IMR-90 (cell line): ENCODE measurements at regions not wholly inside any gene's neighbourhood (a gene's known extent, or its start where the extent isn't known, plus 50 kb on each side); places are given as distances from the start of the nearest gene placed in this dataset.

Experiments used
- ATAC-seq: fragments of 200-7000 bp; cut with Tn5 transposase; 2 replicates; pipeline ENCODE4 v1.9.1; 2020; ENCODE audit warnings: low read depth, mild to moderate bottlenecking, moderate library complexity
- BruUV-seq: library from RNA; stranded (reverse); fragments of 400-500 nt; replicated peaks from 2 replicates; lab custom pipeline; 2021; lab: Mats Ljungman, UMichigan
- CTCF ChIA-PET: fragments of 300-600 bp; formaldehyde crosslinking; extraction: SDS; loops from one replicate; lab custom pipeline; 2021; ENCODE audit warnings: antibody characterized with exemption; lab: Yijun Ruan, JAX
- POLR2A ChIA-PET: fragments of 300-600 bp; sonication (Branson Sonifier 250); formaldehyde crosslinking; loops from one replicate; lab custom pipeline; 2022; ENCODE audit warnings: antibody characterized with exemption; ENCODE audit not compliant: unreplicated experiment; lab: Charles Lee
- DNase-seq: peaks from one replicate; pipeline ENCODE4 v3.0.0; 2013
- H2AFZ ChIP-seq: replicated peaks from 2 replicates; pipeline ENCODE3; 2013; ENCODE audit warnings: low read length, mild to moderate bottlenecking; ENCODE audit not compliant: poor library complexity
- H2AK5ac ChIP-seq: 2 replicates; pipeline ENCODE4 v1.6.1; 2013; ENCODE audit warnings: low read depth, low read length, inconsistent platforms
- H2AK9ac ChIP-seq: replicated peaks from 2 replicates; pipeline ENCODE3; 2013; ENCODE audit warnings: mild to moderate bottlenecking, low read depth, low read length, moderate library complexity; ENCODE audit not compliant: poor library complexity
- H2BK120ac ChIP-seq: 2 replicates; pipeline ENCODE4 v1.6.1; 2013; ENCODE audit warnings: low read depth, low read length, inconsistent platforms
- H2BK15ac ChIP-seq: 3 replicates; pipeline ENCODE4 v1.6.1; 2013; ENCODE audit warnings: low read depth, low read length, inconsistent platforms
- H2BK20ac ChIP-seq: 2 replicates; pipeline ENCODE4 v1.6.1; 2013; ENCODE audit warnings: low read depth, mild to moderate bottlenecking, inconsistent platforms, low read length, moderate library complexity
- H2BK5ac ChIP-seq: 2 replicates; pipeline ENCODE4 v1.6.1; 2013; ENCODE audit warnings: mild to moderate bottlenecking, low read depth, low read length, inconsistent platforms; ENCODE audit not compliant: poor library complexity, severe bottlenecking
- H3K14ac ChIP-seq: replicated peaks from 2 replicates; pipeline ENCODE4 v1.6.1; 2013; ENCODE audit warnings: low read depth, low read length, inconsistent platforms
- H3K18ac ChIP-seq: 2 replicates; pipeline ENCODE4 v1.6.1; 2013; ENCODE audit warnings: low read depth, low read length, control low read depth
- H3K23ac ChIP-seq: 2 replicates; pipeline ENCODE4 v1.6.1; 2013; ENCODE audit warnings: low read depth, low read length, inconsistent platforms
- H3K27ac ChIP-seq: 2 replicates; pipeline ENCODE4 v1.5.1; 2013; ENCODE audit warnings: mild to moderate bottlenecking, control low read depth, low read length; ENCODE audit not compliant: insufficient read depth
- H3K27me3 ChIP-seq: 2 replicates; pipeline ENCODE4 v1.6.1; 2013; ENCODE audit warnings: low read length; ENCODE audit not compliant: control insufficient read depth, insufficient read depth
- H3K36me3 ChIP-seq: 2 replicates; pipeline ENCODE4 v1.6.1; 2013; ENCODE audit warnings: low read length, mixed read lengths; ENCODE audit not compliant: control insufficient read depth, insufficient read depth
- H3K4ac ChIP-seq: 2 replicates; pipeline ENCODE4 v1.6.1; 2013; ENCODE audit warnings: low read depth, low read length, inconsistent platforms
- H3K4me1 ChIP-seq: 2 replicates; pipeline ENCODE4 v1.6.1; 2013; ENCODE audit warnings: low read length, mixed read lengths; ENCODE audit not compliant: control insufficient read depth, insufficient read depth
- H3K4me2 ChIP-seq: 2 replicates; pipeline ENCODE4 v1.6.1; 2013; ENCODE audit warnings: low read depth, mild to moderate bottlenecking, control low read depth, low read length, moderate library complexity
- H3K4me3 ChIP-seq: 2 replicates; pipeline ENCODE4 v1.5.1; 2013; ENCODE audit warnings: low read depth, mild to moderate bottlenecking, control low read depth, low read length, moderate library complexity; ENCODE audit not compliant: insufficient read depth
- H3K56ac ChIP-seq: 2 replicates; pipeline ENCODE4 v1.6.1; 2013; ENCODE audit warnings: low read length, inconsistent platforms; ENCODE audit not compliant: insufficient read depth; ENCODE audit errors: extremely low read depth
- H3K79me1 ChIP-seq, 2 experiments: 2 replicates each; pipeline ENCODE4 v1.6.1; 2013; ENCODE audit warnings: low read length in 2 of 2, inconsistent platforms in 1 of 2, low read depth in 1 of 2
- H3K9ac ChIP-seq: 2 replicates; pipeline ENCODE4 v1.6.1; 2013; ENCODE audit warnings: low read depth, low read length, control low read depth
- H3K9me1 ChIP-seq: 2 replicates; pipeline ENCODE4 v1.6.1; 2013; ENCODE audit warnings: low read length, inconsistent platforms; ENCODE audit not compliant: insufficient read depth
- H3K9me3 ChIP-seq: 2 replicates; pipeline ENCODE4 v1.6.1; 2013; ENCODE audit warnings: low read length; ENCODE audit not compliant: control insufficient read depth, insufficient read depth
- H4K20me1 ChIP-seq: 2 replicates; pipeline ENCODE4 v1.6.1; 2013; ENCODE audit warnings: low read length, inconsistent platforms; ENCODE audit not compliant: insufficient read depth
- H4K5ac ChIP-seq: 2 replicates; pipeline ENCODE4 v1.6.1; 2013; ENCODE audit warnings: mild to moderate bottlenecking, low read depth, low read length, control low read depth
- H4K8ac ChIP-seq, 2 experiments: 2 replicates each; pipeline ENCODE4 v1.6.1; 2013; ENCODE audit warnings: low read depth in 2 of 2, low read length in 2 of 2, control low read depth in 1 of 2, inconsistent platforms in 1 of 2
- H4K91ac ChIP-seq: 2 replicates; pipeline ENCODE4 v1.6.1; 2013; ENCODE audit warnings: low read depth, low read length, inconsistent platforms; ENCODE audit not compliant: insufficient read depth
- BHLHE40 ChIP-seq: fragments of 150-350 bp; IDR thresholded peaks from 2 replicates; pipeline ENCODE4 v1.6.1; 2016; ENCODE audit warnings: mild to moderate bottlenecking, low read depth, low read length
- CEBPB ChIP-seq: IDR thresholded peaks from 2 replicates; pipeline ENCODE4 v1.6.1; 2012; ENCODE audit warnings: low read depth, low read length, improper control_type of control experiment
- FOS ChIP-seq: fragments of 150-350 bp; IDR thresholded peaks from 2 replicates; pipeline ENCODE4 v1.6.1; 2016; ENCODE audit warnings: low read depth, low read length
- MAFK ChIP-seq: IDR thresholded peaks from 2 replicates; pipeline ENCODE4 v1.6.1; 2012; ENCODE audit warnings: low read depth, low read length, improper control_type of control experiment
- MAZ ChIP-seq: IDR thresholded peaks from 2 replicates; pipeline ENCODE4 v1.6.1; 2012; ENCODE audit warnings: low read depth, mild to moderate bottlenecking, low read length, improper control_type of control experiment, moderate library complexity, borderline replicate concordance
- MXI1 ChIP-seq: IDR thresholded peaks from 2 replicates; pipeline ENCODE4 v1.6.1; 2012; ENCODE audit warnings: low read depth, mild to moderate bottlenecking, low read length, moderate library complexity, borderline replicate concordance
- NFE2L2 ChIP-seq: fragments of 150-350 bp; IDR thresholded peaks from 2 replicates; pipeline ENCODE4 v1.6.1; 2016; ENCODE audit warnings: low read depth, mild to moderate bottlenecking, low read length
- POLR2A ChIP-seq: IDR thresholded peaks from 2 replicates; pipeline ENCODE4 v1.6.1; 2012; ENCODE audit warnings: mild to moderate bottlenecking, low read depth, low read length
- RAD21 ChIP-seq: IDR thresholded peaks from 2 replicates; pipeline ENCODE4 v1.6.1; 2012; ENCODE audit warnings: low read length, improper control_type of control experiment
- RCOR1 ChIP-seq: IDR thresholded peaks from 2 replicates; pipeline ENCODE4 v1.6.1; 2012; ENCODE audit warnings: mild to moderate bottlenecking, low read length, improper control_type of control experiment; ENCODE audit not compliant: insufficient replicate concordance
- SMC3 ChIP-seq: fragments of 150-350 bp; IDR thresholded peaks from 2 replicates; pipeline ENCODE4 v1.6.1; 2016; ENCODE audit warnings: low read depth, mild to moderate bottlenecking, antibody characterized with exemption, low read length, moderate library complexity
- WGBS, 2 experiments: methylation state at CpG; one replicate each; pipeline versions ENCODE4 v1.1.5 to v1.1.7; 2013; ENCODE audit warnings: missing lambda C conversion rate in 2 of 2; ENCODE audit not compliant: insufficient read length in 1 of 2; ENCODE audit errors: extremely low coverage in 2 of 2; 5-methylcytosine and 5-hydroxymethylcytosine counted together
- dilution Hi-C: fragments of 300-500 bp; cut with HindIII; formaldehyde crosslinking; loops from one replicate; pipeline ENCODE4 v1.14.3; 2018; ENCODE audit warnings: low sequenced_read_pairs; ENCODE audit not compliant: unreplicated experiment
- in situ Hi-C: fragments of 300-500 bp; cut with MboI; formaldehyde crosslinking; loops from 3 replicates; pipeline ENCODE4 v1.14.3; 2019; ENCODE audit warnings: low sequenced_read_pairs, inconsistent platforms, mixed read lengths
- intact Hi-C: fragments of 100-400 bp; cut with micrococcal nuclease; formaldehyde crosslinking; loops from 2 replicates; pipeline ENCODE4 v1.10.0; 2022
- TF ChIP-seq, protein P1 (sequence below): conservative IDR thresholded peaks from 2 replicates; pipeline ENCODE4 v1.5.1; 2012; ENCODE audit warnings: mild to moderate bottlenecking, low read depth, low read length, improper control_type of control experiment
- TF ChIP-seq, protein P2 (sequence below): fragments of 150-350 bp; IDR thresholded peaks from 2 replicates; pipeline ENCODE4 v1.6.1; 2017; ENCODE audit warnings: mild to moderate bottlenecking, antibody characterized with exemption, low read length, low read depth

DNA sequence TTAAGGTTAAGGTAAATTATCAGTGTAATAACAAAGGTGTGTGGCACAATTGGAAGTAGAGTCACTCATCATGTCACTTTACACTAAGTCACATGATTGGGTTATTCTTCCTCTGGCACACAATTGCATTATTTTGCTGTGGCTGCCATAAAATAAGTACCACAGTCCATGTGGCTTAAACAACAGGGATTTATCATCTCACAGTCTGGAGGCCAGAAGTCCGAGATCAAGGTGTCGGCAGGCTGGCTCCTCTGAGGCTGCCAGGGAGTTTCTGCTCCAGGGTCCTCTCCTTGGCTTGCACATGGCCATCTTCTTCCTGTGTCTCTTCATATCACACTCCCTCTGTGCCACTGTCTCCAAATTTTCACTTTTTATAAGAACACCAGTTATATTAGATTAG is 421.2 kb downstream of the CMPK2 start:
- Histone ChIP-seq H4K20me1 (no peaks in the 10 kb centered on the region), H3K4me2 (no peak overlapping the region), H3K27ac (no peak overlapping the region), H3K9me1 (no peaks in the 10 kb centered on the region), H3K4me1 (no peaks in the 10 kb centered on the region; the same call in 1 of the 2 replicates), H3K18ac (no peak overlapping the region), H3K9ac (no peak overlapping the region), H2BK120ac (no peak overlapping the region), H3K36me3 (no peaks in the 10 kb centered on the region), H3K79me1 (no peaks in the 10 kb centered on the region), H3K4me3 (no peak overlapping the region), H3K56ac (no peak overlapping the region), H3K27me3 (no peaks in the 10 kb centered on the region), H4K8ac (no peak overlapping the region), H3K4ac (no peak overlapping the region), H2AK5ac (no peak overlapping the region), H2AK9ac (no peak overlapping the region), H3K23ac (no peak overlapping the region), H2BK15ac (no peak overlapping the region), H3K14ac (no peak overlapping the region), H3K9me3 (no peaks in the 10 kb centered on the region), H4K5ac (no peak overlapping the region), H2BK20ac (no peak overlapping the region), H2AFZ (no peak overlapping the region), H2BK5ac (no peak overlapping the region), H4K91ac (no peak overlapping the region)
- ATAC-seq (no peak), DNase-seq (no peak)
- CTCF ChIA-PET: no interaction called here
- POLR2A ChIA-PET: no interaction called here
- dilution Hi-C loops: no loop called here
- WGBS, 2 experiments: 67% methylated on average over 2 of the region's 2 CpGs; no CpG with 5 or more reads in 1 of the 2 experiments
- BruUV-seq: no TSS peak
- intact Hi-C loops: no loop called here
- in situ Hi-C loops: no loop called here
- TF ChIP-seq RAD21: no peak
- TF ChIP-seq BHLHE40: no peak
- TF ChIP-seq, protein P1, sequence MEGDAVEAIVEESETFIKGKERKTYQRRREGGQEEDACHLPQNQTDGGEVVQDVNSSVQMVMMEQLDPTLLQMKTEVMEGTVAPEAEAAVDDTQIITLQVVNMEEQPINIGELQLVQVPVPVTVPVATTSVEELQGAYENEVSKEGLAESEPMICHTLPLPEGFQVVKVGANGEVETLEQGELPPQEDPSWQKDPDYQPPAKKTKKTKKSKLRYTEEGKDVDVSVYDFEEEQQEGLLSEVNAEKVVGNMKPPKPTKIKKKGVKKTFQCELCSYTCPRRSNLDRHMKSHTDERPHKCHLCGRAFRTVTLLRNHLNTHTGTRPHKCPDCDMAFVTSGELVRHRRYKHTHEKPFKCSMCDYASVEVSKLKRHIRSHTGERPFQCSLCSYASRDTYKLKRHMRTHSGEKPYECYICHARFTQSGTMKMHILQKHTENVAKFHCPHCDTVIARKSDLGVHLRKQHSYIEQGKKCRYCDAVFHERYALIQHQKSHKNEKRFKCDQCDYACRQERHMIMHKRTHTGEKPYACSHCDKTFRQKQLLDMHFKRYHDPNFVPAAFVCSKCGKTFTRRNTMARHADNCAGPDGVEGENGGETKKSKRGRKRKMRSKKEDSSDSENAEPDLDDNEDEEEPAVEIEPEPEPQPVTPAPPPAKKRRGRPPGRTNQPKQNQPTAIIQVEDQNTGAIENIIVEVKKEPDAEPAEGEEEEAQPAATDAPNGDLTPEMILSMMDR: no peak
- no peak for TF ChIP-seq FOS
- TF ChIP-seq MXI1: no peak
- TF ChIP-seq POLR2A: no peak
- TF ChIP-seq SMC3: no peak
- TF ChIP-seq, protein P2, sequence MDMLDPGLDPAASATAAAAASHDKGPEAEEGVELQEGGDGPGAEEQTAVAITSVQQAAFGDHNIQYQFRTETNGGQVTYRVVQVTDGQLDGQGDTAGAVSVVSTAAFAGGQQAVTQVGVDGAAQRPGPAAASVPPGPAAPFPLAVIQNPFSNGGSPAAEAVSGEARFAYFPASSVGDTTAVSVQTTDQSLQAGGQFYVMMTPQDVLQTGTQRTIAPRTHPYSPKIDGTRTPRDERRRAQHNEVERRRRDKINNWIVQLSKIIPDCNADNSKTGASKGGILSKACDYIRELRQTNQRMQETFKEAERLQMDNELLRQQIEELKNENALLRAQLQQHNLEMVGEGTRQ: no peak
- no peak for TF ChIP-seq CEBPB
- TF ChIP-seq RCOR1: no peak
- no peak for TF ChIP-seq MAZ
- TF ChIP-seq NFE2L2: no peak
- TF ChIP-seq MAFK: no peak
